ENCODE measurements at regions not wholly inside any gene's neighbourhood (a gene's known extent, or its start where the extent isn't known, plus 50 kb on each side); places are given as distances from the start of the nearest gene placed in this dataset.

DNA sequence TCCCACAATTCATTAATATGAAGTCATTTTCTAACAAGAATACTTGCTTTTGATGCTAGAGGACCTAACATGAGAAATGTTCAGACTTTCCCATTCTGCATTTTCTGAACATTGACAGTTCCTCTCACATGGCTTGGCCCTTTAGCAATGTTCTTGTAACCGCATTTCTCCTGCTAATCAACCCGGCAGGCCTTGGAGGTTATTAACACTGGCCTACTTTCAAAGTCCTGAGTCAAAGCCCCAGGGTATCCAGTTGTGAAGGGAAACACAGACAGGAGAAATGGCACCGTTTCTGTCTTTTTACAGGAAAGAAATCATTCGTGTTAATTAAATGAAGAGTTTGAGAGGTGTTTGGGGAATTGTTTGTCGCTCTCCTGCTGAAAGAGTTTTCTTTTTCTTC is 446.5 kb upstream of the MIS18BP1 start:
- 85% methylated on average over 5 of the region's 5 CpGs; no CpG with 5 or more reads in 1 of the 2 experiments for WGBS, 2 experiments (ENCODE audit: extremely low coverage in 1 of 2, insufficient coverage in 1 of 2, insufficient read length in 1 of 2, insufficient replicate concordance in 2 of 2, low coverage in 1 of 2, low lambda C conversion rate in 2 of 2, missing lambda C conversion rate in 1 of 2)
- Histone ChIP-seq H3K27ac (ENCODE audit: low read depth, low read length) (no peak overlapping the region), H3K4me3 (ENCODE audit: extremely low read depth in 1 of 4, insufficient read depth in 2 of 4, low read depth in 3 of 4, low read length in 4 of 4) (no peak overlapping the region), H3K36me3 (ENCODE audit: control insufficient read depth in 2 of 4, insufficient read depth in 4 of 4, low read length in 3 of 4) (no peaks in the 10 kb centered on the region), H3K9me3 (ENCODE audit: insufficient read depth in 2 of 2, low read depth in 1 of 2, low read length in 1 of 2) (no peaks in the 10 kb centered on the region), H2BK5ac (ENCODE audit: low read depth, low read length) (no peak overlapping the region), H2AK5ac (ENCODE audit: low read depth, low read length) (no peak overlapping the region), H4K20me1 (replicated peaks in 1 of 2; ENCODE audit: control insufficient read depth in 1 of 2, insufficient read depth in 2 of 2, low read length in 2 of 2) (no peaks in the 10 kb centered on the region), H4K8ac (ENCODE audit: extremely low read depth, insufficient read depth, low read length) (no peak overlapping the region), H3K4ac (replicated peaks; ENCODE audit: insufficient read length, low read depth, low read length) (no peak overlapping the region), H2BK120ac (replicated peaks; ENCODE audit: low read depth, low read length) (no peak overlapping the region), H3K56ac (replicated peaks; ENCODE audit: insufficient read length, low read depth, low read length) (no peak overlapping the region), H3K23me2 (ENCODE audit: low read depth, low read length) (no peaks in the 10 kb centered on the region), H3K27me3 (replicated peaks in 1 of 4; ENCODE audit: control insufficient read depth in 3 of 4, extremely low read depth in 1 of 4, insufficient read depth in 3 of 4, low read length in 3 of 4) (no peaks in the 10 kb centered on the region), H3K9ac (replicated peaks in 1 of 4; ENCODE audit: extremely low read depth in 1 of 4, low read depth in 3 of 4, low read length in 3 of 4) (no peak overlapping the region), H3K4me2 (ENCODE audit: insufficient read depth in 1 of 2, low read depth in 2 of 2, low read length in 2 of 2) (no peak overlapping the region), H2BK15ac (ENCODE audit: low read length) (no peak overlapping the region), H3K4me1 (replicated peaks in 1 of 4; ENCODE audit: control insufficient read depth in 3 of 4, insufficient read depth in 4 of 4, low read length in 3 of 4) (no peaks in the 10 kb centered on the region), H4K5ac (ENCODE audit: insufficient read length, low read depth, low read length) (no peak overlapping the region), H3K18ac (ENCODE audit: extremely low read depth, low read length) (no peak overlapping the region), H4K91ac (replicated peaks; ENCODE audit: insufficient read length, low read length) (no peak overlapping the region), H3K79me1 (ENCODE audit: low read depth, low read length) (no peaks in the 10 kb centered on the region), H2AFZ (ENCODE audit: low read length) (peak overlapping the region; percentile 79; the same call in 1 of the 2 replicates), H3K79me2 (ENCODE audit: control insufficient read depth in 1 of 2, insufficient read depth in 2 of 2, low read length in 2 of 2) (no peaks in the 10 kb centered on the region), H3K14ac (ENCODE audit: insufficient read length) (no peak overlapping the region), H2BK20ac (ENCODE audit: low read length) (no peak overlapping the region), H2BK12ac (ENCODE audit: low read depth, low read length) (no peak overlapping the region), H3K23ac (ENCODE audit: insufficient read length) (no peak overlapping the region)
- no peak for FAIRE-seq
- no peak for TF ChIP-seq POLR2AphosphoS5 (IDR thresholded peaks at IDR 0.05; ENCODE audit: low read depth, low read length)
- TF ChIP-seq SIN3A (conservative IDR thresholded peaks at IDR 0.05 in 1 of 2, IDR thresholded peaks at IDR 0.05 in 1 of 2; ENCODE audit: low read depth in 1 of 2, low read length in 2 of 2): no peak
- ChIA-PET POLR2A (ENCODE audit: partially characterized antibody) (no interaction called here), CTCF (ENCODE audit: partially characterized antibody) (no interaction called here)
- DNase-seq (ENCODE audit: low read depth in 1 of 2, low spot score in 2 of 2): no peak

Data from H1 (cell line).